Astrocyte (in vitro differentiated cells and primary cell): ENCODE measurements at regions not wholly inside any gene's neighbourhood (a gene's known extent, or its start where the extent isn't known, plus 50 kb on each side); places are given as distances from the start of the nearest gene placed in this dataset.
A peak's percentile ranks its signal among the peaks of the same experiment; 100 is the strongest.

Experiments
- DNase-seq: peaks from one replicate; pipeline ENCODE4 v3.0.0-alpha.2; 2010; ENCODE audit warnings: low read depth
- FAIRE-seq: peaks from 2 replicates; lab custom pipeline; 2011; peaks lifted over from hg19 to GRCh38; lab: Jason Lieb, UNC
- H2AFZ ChIP-seq: 2 replicates; pipeline ENCODE4 v1.6.0; 2012; ENCODE audit warnings: low read depth, low read length, inconsistent platforms
- H3K27ac ChIP-seq: 2 replicates; pipeline ENCODE4 v1.5.1; 2011; ENCODE audit warnings: low read depth, low read length, inconsistent platforms
- H3K27me3 ChIP-seq: 2 replicates; pipeline ENCODE4 v1.6.0; 2011; ENCODE audit warnings: low read length, inconsistent platforms; ENCODE audit not compliant: insufficient read depth
- H3K36me3 ChIP-seq: 2 replicates; pipeline ENCODE4 v1.5.1; 2011; ENCODE audit warnings: low read length, inconsistent platforms; ENCODE audit not compliant: insufficient read depth
- H3K4me1 ChIP-seq: 2 replicates; pipeline ENCODE4 v1.5.1; 2011; ENCODE audit warnings: low read length, inconsistent platforms; ENCODE audit not compliant: insufficient read depth
- H3K4me2 ChIP-seq: 2 replicates; pipeline ENCODE4 v1.6.0; 2012; ENCODE audit warnings: low read length, inconsistent platforms
- H3K4me3 ChIP-seq: 2 replicates; pipeline ENCODE4 v1.5.1; 2011; ENCODE audit warnings: low read depth, mild to moderate bottlenecking, low read length, inconsistent platforms; ENCODE audit not compliant: insufficient read depth
- H3K79me2 ChIP-seq: 2 replicates; pipeline ENCODE4 v1.6.0; 2012; ENCODE audit warnings: mild to moderate bottlenecking, low read length, inconsistent platforms; ENCODE audit not compliant: insufficient read depth
- H3K9ac ChIP-seq: 2 replicates; pipeline ENCODE4 v1.6.0; 2012; ENCODE audit warnings: mild to moderate bottlenecking, low read length, inconsistent platforms
- H3K9me3 ChIP-seq: 2 replicates; pipeline ENCODE4 v1.5.1; 2012; ENCODE audit warnings: low read depth, mild to moderate bottlenecking, low read length, inconsistent platforms; ENCODE audit not compliant: insufficient read depth
- H4K20me1 ChIP-seq: 2 replicates; pipeline ENCODE4 v1.6.0; 2012; ENCODE audit warnings: low read length, inconsistent platforms; ENCODE audit not compliant: insufficient read depth
- H3K27ac Mint-ChIP-seq: one replicate; pipeline ENCODE4 v1.8.0; 2021; ENCODE audit warnings: mild to moderate bottlenecking, mixed read lengths; ENCODE audit not compliant: unreplicated experiment
- H3K27me3 Mint-ChIP-seq: one replicate; pipeline ENCODE4 v1.8.0; 2021; ENCODE audit warnings: low read depth, mixed read lengths; ENCODE audit not compliant: unreplicated experiment
- H3K36me3 Mint-ChIP-seq: one replicate; pipeline ENCODE4 v1.8.0; 2021; ENCODE audit warnings: low read depth, mixed read lengths; ENCODE audit not compliant: unreplicated experiment
- H3K4me1 Mint-ChIP-seq: one replicate; pipeline ENCODE4 v1.8.0; 2021; ENCODE audit warnings: low read depth, mixed read lengths; ENCODE audit not compliant: unreplicated experiment
- H3K4me3 Mint-ChIP-seq: one replicate; pipeline ENCODE4 v1.8.0; 2021; ENCODE audit warnings: mild to moderate bottlenecking, moderate library complexity, mixed read lengths; ENCODE audit not compliant: unreplicated experiment
- H3K9me3 Mint-ChIP-seq: one replicate; pipeline ENCODE4 v1.8.0; 2021; ENCODE audit warnings: mild to moderate bottlenecking, mixed read lengths; ENCODE audit not compliant: unreplicated experiment
- EZH2 ChIP-seq: IDR thresholded peaks from 2 replicates; pipeline ENCODE4 v1.6.1; 2012; ENCODE audit warnings: mild to moderate bottlenecking, low read length, inconsistent platforms; ENCODE audit not compliant: insufficient read depth
- TF ChIP-seq, protein P1 (sequence below): IDR thresholded peaks from 2 replicates; pipeline ENCODE4 v1.5.1; 2011; ENCODE audit warnings: low read depth, mild to moderate bottlenecking, inconsistent platforms, low read length, moderate library complexity; ENCODE audit not compliant: insufficient read depth

- peaks cover 44% of the 10 kb centered on the region for H3K36me3 ChIP-seq
- peak overlapping the region; percentile 2 for H3K4me2 ChIP-seq
- Mint-ChIP-seq H3K9me3 (no peaks in the 10 kb centered on the region), H3K4me1 (no peaks in the 10 kb centered on the region), H3K27me3 (no peaks in the 10 kb centered on the region), H3K27ac (no peak overlapping the region), H3K36me3 (peaks cover 13% of the 10 kb centered on the region), H3K4me3 (no peak overlapping the region)
- H3K27ac ChIP-seq: no peak overlapping the region
- H3K27me3 ChIP-seq: no peaks in the 10 kb centered on the region
- no peaks in the 10 kb centered on the region for H3K4me1 ChIP-seq
- no peak overlapping the region for H3K9ac ChIP-seq
- H2AFZ ChIP-seq: no peak overlapping the region
- H3K4me3 ChIP-seq: no peak overlapping the region
- H3K79me2 ChIP-seq: peaks cover 85% of the 10 kb centered on the region
- DNase-seq (no peak), FAIRE-seq (no peak)
- H4K20me1 ChIP-seq: peaks cover 69% of the 10 kb centered on the region
- TF ChIP-seq, protein P1, sequence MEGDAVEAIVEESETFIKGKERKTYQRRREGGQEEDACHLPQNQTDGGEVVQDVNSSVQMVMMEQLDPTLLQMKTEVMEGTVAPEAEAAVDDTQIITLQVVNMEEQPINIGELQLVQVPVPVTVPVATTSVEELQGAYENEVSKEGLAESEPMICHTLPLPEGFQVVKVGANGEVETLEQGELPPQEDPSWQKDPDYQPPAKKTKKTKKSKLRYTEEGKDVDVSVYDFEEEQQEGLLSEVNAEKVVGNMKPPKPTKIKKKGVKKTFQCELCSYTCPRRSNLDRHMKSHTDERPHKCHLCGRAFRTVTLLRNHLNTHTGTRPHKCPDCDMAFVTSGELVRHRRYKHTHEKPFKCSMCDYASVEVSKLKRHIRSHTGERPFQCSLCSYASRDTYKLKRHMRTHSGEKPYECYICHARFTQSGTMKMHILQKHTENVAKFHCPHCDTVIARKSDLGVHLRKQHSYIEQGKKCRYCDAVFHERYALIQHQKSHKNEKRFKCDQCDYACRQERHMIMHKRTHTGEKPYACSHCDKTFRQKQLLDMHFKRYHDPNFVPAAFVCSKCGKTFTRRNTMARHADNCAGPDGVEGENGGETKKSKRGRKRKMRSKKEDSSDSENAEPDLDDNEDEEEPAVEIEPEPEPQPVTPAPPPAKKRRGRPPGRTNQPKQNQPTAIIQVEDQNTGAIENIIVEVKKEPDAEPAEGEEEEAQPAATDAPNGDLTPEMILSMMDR: no peak
- TF ChIP-seq EZH2: no peak
- H3K9me3 ChIP-seq: no peaks in the 10 kb centered on the region
Measured at GRCh38 chr9:21533597-21533996, 51.5 kb upstream of the IFNE start.

DNA sequence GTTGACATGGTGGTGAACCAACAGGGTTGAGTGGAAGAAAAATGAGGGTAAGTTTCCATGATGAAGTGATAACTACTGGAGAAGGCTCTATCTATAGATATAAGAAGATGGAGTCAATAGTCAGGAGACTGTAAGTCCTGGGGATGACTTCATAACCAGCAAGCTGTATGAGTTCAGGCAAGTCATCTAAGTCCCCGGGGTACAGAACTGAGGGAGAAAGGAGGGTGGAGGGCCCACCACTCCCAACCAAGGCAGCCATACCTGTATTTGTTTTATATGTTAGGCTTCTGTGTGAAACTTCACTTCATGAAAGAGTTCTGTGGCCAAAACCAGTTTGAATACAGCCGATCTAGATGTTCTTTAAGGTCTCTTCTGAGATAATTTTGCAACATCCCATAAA lies 53.3 kb upstream of the IFNE start:
- no peak overlapping the region for H3K4me3 ChIP-seq
- H2AFZ ChIP-seq: no peak overlapping the region
- no peaks in the 10 kb centered on the region for H3K4me1 ChIP-seq
- FAIRE-seq: no peak
- Mint-ChIP-seq H3K4me3 (no peak overlapping the region), H3K27me3 (no peaks in the 10 kb centered on the region), H3K27ac (no peak overlapping the region), H3K36me3 (peaks cover 7% of the 10 kb centered on the region), H3K9me3 (no peaks in the 10 kb centered on the region), H3K4me1 (no peaks in the 10 kb centered on the region)
- no peak for TF ChIP-seq EZH2
- TF ChIP-seq, protein P1: no peak
- no peak for DNase-seq
- H3K79me2 ChIP-seq: peaks cover 67% of the 10 kb centered on the region
- H3K27ac ChIP-seq: no peak overlapping the region
- no peak overlapping the region for H3K9ac ChIP-seq
- H4K20me1 ChIP-seq: peaks cover 53% of the 10 kb centered on the region
- no peaks in the 10 kb centered on the region for H3K27me3 ChIP-seq
- peaks cover 31% of the 10 kb centered on the region for H3K36me3 ChIP-seq
- H3K4me2 ChIP-seq: peak overlapping the region; percentile 4
- no peaks in the 10 kb centered on the region for H3K9me3 ChIP-seq

- Histone ChIP-seq H3K4me2 (peak overlapping the region; percentile 50), H2AFZ (no peak overlapping the region), H3K9me3 (no peaks in the 10 kb centered on the region), H3K36me3 (peaks cover 19% of the 10 kb centered on the region), H4K20me1 (peaks cover 43% of the 10 kb centered on the region), H3K4me3 (no peak overlapping the region), H3K79me2 (peaks cover 65% of the 10 kb centered on the region), H3K27me3 (no peaks in the 10 kb centered on the region), H3K4me1 (peaks cover 11% of the 10 kb centered on the region), H3K9ac (no peak overlapping the region), H3K27ac (peak overlapping the region; percentile 18)
- Mint-ChIP-seq H3K27ac (peak overlapping the region; percentile 22), H3K9me3 (no peaks in the 10 kb centered on the region), H3K4me1 (peaks cover 8% of the 10 kb centered on the region), H3K4me3 (no peak overlapping the region), H3K36me3 (no peaks in the 10 kb centered on the region), H3K27me3 (no peaks in the 10 kb centered on the region)
- FAIRE-seq: peak; percentile 39
- no peak for TF ChIP-seq EZH2
- TF ChIP-seq, protein P1: no peak
- DNase-seq: no peak
Measured at GRCh38 chr9:21542787-21543186, 60.7 kb upstream of the IFNE start.
